GM23338 (cell line): ENCODE measurements at regions not wholly inside any gene's neighbourhood (a gene's known extent, or its start where the extent isn't known, plus 50 kb on each side); places are given as distances from the start of the nearest gene placed in this dataset.

Experiments
- ATAC-seq: fragments of 200-7000 bp; cut with Tn5 transposase; 3 replicates; pipeline ENCODE4 v1.9.1; 2020
- DNase-seq: peaks from one replicate; pipeline ENCODE4 v3.0.0-alpha.2; 2015; ENCODE audit warnings: low spot score
- H2AFZ ChIP-seq: fragments of 200-600 bp; sonication (generic); 2 replicates; pipeline ENCODE4 v1.8.0; 2016; ENCODE audit warnings: antibody characterized with exemption, mild to moderate bottlenecking, moderate library complexity
- H3F3A ChIP-seq: fragments of 200-600 bp; sonication (generic); replicated peaks from 2 replicates; pipeline ENCODE4 v1.8.0; 2017; ENCODE audit warnings: antibody characterized with exemption, mixed run types, low read depth
- H3K27ac ChIP-seq: fragments of 200-600 bp; sonication (generic); 2 replicates; pipeline ENCODE4 v1.6.1; 2016; ENCODE audit warnings: low read depth
- H3K27me3 ChIP-seq: fragments of 200-600 bp; sonication (generic); 2 replicates; pipeline ENCODE4 v1.8.0; 2016; ENCODE audit warnings: mild to moderate bottlenecking, mixed run types, moderate library complexity; ENCODE audit not compliant: insufficient read depth
- H3K36me3 ChIP-seq: fragments of 200-600 bp; sonication (generic); 2 replicates; pipeline ENCODE4 v1.8.0; 2016; ENCODE audit warnings: mild to moderate bottlenecking; ENCODE audit not compliant: insufficient read depth
- H3K4me1 ChIP-seq: fragments of 200-600 bp; sonication (generic); 2 replicates; pipeline ENCODE4 v1.8.0; 2016; ENCODE audit warnings: mild to moderate bottlenecking, moderate library complexity; ENCODE audit not compliant: insufficient read depth
- H3K4me2 ChIP-seq: fragments of 200-600 bp; sonication (generic); 2 replicates; pipeline ENCODE4 v1.7.1; 2017; ENCODE audit warnings: mixed run types
- H3K4me3 ChIP-seq: fragments of 200-600 bp; sonication (generic); 2 replicates; pipeline ENCODE4 v1.6.1; 2016; ENCODE audit warnings: mixed run types
- H3K79me2 ChIP-seq: fragments of 200-600 bp; sonication (generic); replicated peaks from 2 replicates; pipeline ENCODE4 v1.8.0; 2017; ENCODE audit warnings: mild to moderate bottlenecking; ENCODE audit not compliant: insufficient read depth
- H3K9me2 ChIP-seq: fragments of 200-600 bp; sonication (generic); 2 replicates; pipeline ENCODE4 v1.8.0; 2017; ENCODE audit not compliant: insufficient read depth
- H4K20me1 ChIP-seq: fragments of 200-600 bp; sonication (generic); replicated peaks from 2 replicates; pipeline ENCODE4 v1.8.0; 2017; ENCODE audit warnings: mild to moderate bottlenecking; ENCODE audit not compliant: insufficient read depth
- H3K27ac Mint-ChIP-seq: 2 replicates; pipeline ENCODE4 v1.8.0; 2020; ENCODE audit warnings: inconsistent platforms, mild to moderate bottlenecking, moderate library complexity, mixed read lengths
- H3K27me3 Mint-ChIP-seq: 3 replicates; pipeline ENCODE4 v1.8.0; 2022; ENCODE audit warnings: low read depth, mild to moderate bottlenecking, moderate library complexity, mixed read lengths, inconsistent platforms; ENCODE audit not compliant: insufficient read depth, poor library complexity
- H3K36me3 Mint-ChIP-seq: 3 replicates; pipeline ENCODE4 v1.8.0; 2021; ENCODE audit warnings: low read depth, mild to moderate bottlenecking, inconsistent platforms, moderate library complexity, mixed read lengths
- H3K4me1 Mint-ChIP-seq: 3 replicates; pipeline ENCODE4 v1.8.0; 2020; ENCODE audit warnings: mild to moderate bottlenecking, inconsistent platforms, mixed read lengths
- H3K4me3 Mint-ChIP-seq: 3 replicates; pipeline ENCODE4 v1.8.0; 2021; ENCODE audit warnings: moderate library complexity, mild to moderate bottlenecking, inconsistent platforms, mixed read lengths
- H3K9me3 Mint-ChIP-seq: 3 replicates; pipeline ENCODE4 v1.8.0; 2020; ENCODE audit warnings: moderate library complexity, mild to moderate bottlenecking, inconsistent platforms, mixed read lengths
- CREB1 ChIP-seq: fragments of 250-450 bp; sonication (Bioruptor Pico); IDR thresholded peaks from 2 replicates; pipeline ENCODE4 v1.5.0; 2020; ENCODE audit warnings: low read depth, mild to moderate bottlenecking, moderate library complexity
- CTCF ChIP-seq, 2 experiments: fragments of 200-600 bp in 1 of 2; sonication (generic) in 1 of 2; conservative IDR thresholded peaks; 2 replicates each; pipeline versions ENCODE4 v1.5.1 to v1.6.1; 2016 to 2017; ENCODE audit warnings: antibody characterized with exemption in 2 of 2, low read depth in 2 of 2, mild to moderate bottlenecking in 2 of 2, moderate library complexity in 1 of 2
- ETS1 ChIP-seq: IDR thresholded peaks from 2 replicates; pipeline ENCODE4 v1.6.1; 2016; ENCODE audit warnings: antibody characterized with exemption
- EZH2 ChIP-seq: fragments of 200-600 bp; sonication (generic); IDR thresholded peaks from one replicate; pipeline ENCODE4 v1.8.0; 2017; ENCODE audit warnings: antibody characterized with exemption, mild to moderate bottlenecking, low read depth; ENCODE audit not compliant: unreplicated experiment
- EZH2phosphoT487 ChIP-seq: fragments of 200-600 bp; sonication (generic); IDR thresholded peaks from one replicate; pipeline ENCODE4 v1.8.1; 2018; ENCODE audit warnings: antibody characterized with exemption; ENCODE audit not compliant: unreplicated experiment
- NANOG ChIP-seq: IDR thresholded peaks from 2 replicates; pipeline ENCODE4 v1.6.1; 2016; ENCODE audit warnings: antibody characterized with exemption, borderline replicate concordance
- POLR2AphosphoS5 ChIP-seq: IDR thresholded peaks from 2 replicates; pipeline ENCODE4 v1.6.1; 2016; ENCODE audit warnings: antibody characterized with exemption, low read depth
- REST ChIP-seq: IDR thresholded peaks from one replicate; pipeline ENCODE4 v1.6.1; 2018; ENCODE audit warnings: antibody characterized with exemption; ENCODE audit not compliant: unreplicated experiment
- STAT1 ChIP-seq: IDR thresholded peaks from one replicate; pipeline ENCODE4 v1.6.1; 2016; ENCODE audit warnings: antibody characterized with exemption; ENCODE audit not compliant: unreplicated experiment
- ZNF114 ChIP-seq: fragments of 250-450 bp; sonication (Bioruptor Pico); IDR thresholded peaks from 2 replicates; pipeline ENCODE4 v1.5.0; 2020; ENCODE audit warnings: mild to moderate bottlenecking, moderate library complexity
- ZNF331 ChIP-seq: fragments of 250-450 bp; sonication (Bioruptor Pico); IDR thresholded peaks from 2 replicates; pipeline ENCODE4 v1.5.0; 2020; ENCODE audit warnings: low read depth, mild to moderate bottlenecking, moderate library complexity
- ZNF462 ChIP-seq: fragments of 250-450 bp; sonication (Bioruptor Pico); IDR thresholded peaks from 2 replicates; pipeline ENCODE4 v1.5.0; 2020; ENCODE audit warnings: mild to moderate bottlenecking, moderate library complexity

DNA sequence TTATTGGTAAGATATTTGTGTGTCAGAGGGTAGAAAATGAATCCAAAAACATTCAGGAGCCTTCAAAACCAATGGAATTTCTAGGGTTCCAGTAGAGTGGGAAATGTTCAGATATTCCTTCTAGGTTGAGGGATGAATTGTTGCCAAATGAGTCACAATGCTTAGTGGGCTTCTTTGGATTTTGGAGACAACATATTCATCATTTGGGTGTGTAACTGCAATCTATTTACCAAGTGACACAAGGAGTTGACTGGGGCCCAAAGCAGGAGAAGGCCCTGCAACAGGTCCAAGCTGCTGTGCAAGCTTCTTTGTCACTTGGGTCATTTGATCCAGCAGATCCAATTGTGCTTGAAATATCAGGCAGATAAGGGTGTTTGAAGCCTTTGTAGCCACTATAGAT is 551.5 kb upstream of the PITX2 start (continued):
- TF ChIP-seq STAT1, result no peak
- no peak for TF ChIP-seq ZNF331
- TF ChIP-seq CTCF (conservative IDR thresholded peaks at IDR 0.05; ENCODE audit: low read depth in 2 of 2), result no peak
- TF ChIP-seq CREB1 (CRISPR knock-in tag), result no peak

DNA sequence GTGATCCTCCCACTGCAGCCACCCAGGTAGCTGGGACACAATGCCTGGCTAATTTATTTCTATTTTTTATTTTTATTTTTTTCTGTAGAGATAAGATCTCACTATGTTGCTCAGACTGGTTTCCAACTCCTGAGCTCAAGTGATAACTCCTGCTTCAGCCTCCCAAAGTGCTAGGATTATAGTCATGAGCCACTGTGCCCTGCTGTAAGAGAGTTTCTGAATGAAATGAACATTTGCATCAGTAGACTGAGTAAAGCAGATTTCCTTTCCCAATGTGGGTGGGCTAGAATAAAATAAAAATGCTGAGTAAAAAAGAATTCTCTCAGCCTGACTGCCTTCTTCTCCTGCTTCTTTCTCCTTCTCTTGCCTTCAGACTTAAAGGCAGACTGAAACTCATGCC is 555.4 kb upstream of the PITX2 start:
- no peak overlapping the region for H3K4me3 Mint-ChIP-seq
- no peak for DNase-seq
- H3K27me3 Mint-ChIP-seq, result no peaks in the 10 kb centered on the region
- no peaks in the 10 kb centered on the region for H3K4me1 ChIP-seq
- H3F3A ChIP-seq, result no peaks in the 10 kb centered on the region
- ATAC-seq, result no peak
- no peak overlapping the region for H3K4me3 ChIP-seq
- H2AFZ ChIP-seq, result no peak overlapping the region
- H3K4me1 Mint-ChIP-seq, result peaks cover 2% of the 10 kb centered on the region; the same call in 2 of the 3 replicates
- no peak overlapping the region for H3K4me2 ChIP-seq
- no peak overlapping the region for H3K27ac ChIP-seq
- H3K9me3 Mint-ChIP-seq, result peaks cover 16% of the 10 kb centered on the region
- no peaks in the 10 kb centered on the region for H3K27me3 ChIP-seq
- no peak overlapping the region for H3K27ac Mint-ChIP-seq
- peaks cover 12% of the 10 kb centered on the region for H3K36me3 Mint-ChIP-seq
- H3K36me3 ChIP-seq, result 0 out of 2 replicates have a peak, but pooled peaks cover 3% of the 10 kb centered on the region
- no peaks in the 10 kb centered on the region for H3K79me2 ChIP-seq
- H4K20me1 ChIP-seq, result no peaks in the 10 kb centered on the region
- peaks cover 11% of the 10 kb centered on the region; the same call in 1 of the 2 replicates for H3K9me2 ChIP-seq
- no peak for TF ChIP-seq NANOG
- no peak for TF ChIP-seq ETS1
- TF ChIP-seq ZNF114, result no peak
- TF ChIP-seq REST, result no peak
- no peak for TF ChIP-seq EZH2phosphoT487
- TF ChIP-seq ZNF462 (CRISPR knock-in tag), result no peak
- TF ChIP-seq STAT1, result no peak
- TF ChIP-seq POLR2AphosphoS5, result no peak
- no peak for TF ChIP-seq EZH2
- TF ChIP-seq CREB1 (CRISPR knock-in tag), result no peak
